ENCODE measurements at regions not wholly inside any gene's neighbourhood (a gene's known extent, or its start where the extent isn't known, plus 50 kb on each side); places are given as distances from the start of the nearest gene placed in this dataset.

- DNase-seq (ENCODE audit: low spot score): no peak
These were observed 145.6 kb upstream of the PPP2R2D start for GRCh38 chr10:131755200-131755599.

GRCh38 chr10:131757285-131758058 is 143.3 kb upstream of the PPP2R2D start:
- no peak for DNase-seq (ENCODE audit: low spot score)

- DNase-seq (ENCODE audit: low spot score): no peak
These were observed 142.5 kb upstream of the PPP2R2D start for GRCh38 chr10:131758062-131758938.

GRCh38 chr10:131758939-131759301 is 141.9 kb upstream of the PPP2R2D start:
- no peak for DNase-seq (ENCODE audit: low spot score)

GRCh38 chr10:131759347-131759746 is 141.5 kb upstream of the PPP2R2D start:
- no peak for DNase-seq (ENCODE audit: low spot score)

- no peak for DNase-seq (ENCODE audit: low spot score)
These were observed 140.2 kb upstream of the PPP2R2D start for GRCh38 chr10:131760416-131761166.

- DNase-seq (ENCODE audit: low spot score): no peak
These were observed 137.8 kb upstream of the PPP2R2D start for GRCh38 chr10:131762789-131763696.

GRCh38 chr10:131764929-131765328 is 135.9 kb upstream of the PPP2R2D start:
- DNase-seq (ENCODE audit: low spot score): no peak

GRCh38 chr10:131766096-131766495 is 134.7 kb upstream of the PPP2R2D start:
- DNase-seq (ENCODE audit: low spot score): no peak

GRCh38 chr10:131767716-131768115 is 133.1 kb upstream of the PPP2R2D start:
- no peak for DNase-seq (ENCODE audit: low spot score)

- no peak for DNase-seq (ENCODE audit: low spot score)
These were observed 131.0 kb upstream of the PPP2R2D start for GRCh38 chr10:131769571-131770410.

- no peak for DNase-seq (ENCODE audit: low spot score)
These were observed 129.7 kb upstream of the PPP2R2D start for GRCh38 chr10:131770946-131771633.

GRCh38 chr10:131771634-131772358 is 129.0 kb upstream of the PPP2R2D start:
- no peak for DNase-seq (ENCODE audit: low spot score)

- no peak for DNase-seq (ENCODE audit: low spot score)
These were observed 128.4 kb upstream of the PPP2R2D start for GRCh38 chr10:131772441-131772840.

- DNase-seq (ENCODE audit: low spot score): no peak
These were observed 127.2 kb upstream of the PPP2R2D start for GRCh38 chr10:131773370-131774343.

- DNase-seq (ENCODE audit: low spot score): no peak
These were observed 126.1 kb upstream of the PPP2R2D start for GRCh38 chr10:131774681-131775085.

- DNase-seq (ENCODE audit: low spot score): no peak
These were observed 125.4 kb upstream of the PPP2R2D start for GRCh38 chr10:131775433-131775832.

- DNase-seq (ENCODE audit: low spot score): no peak
These were observed 125.0 kb upstream of the PPP2R2D start for GRCh38 chr10:131775833-131776232.
